ENCODE measurements at regions not wholly inside any gene's neighbourhood (a gene's known extent, or its start where the extent isn't known, plus 50 kb on each side); places are given as distances from the start of the nearest gene placed in this dataset.

DNA sequence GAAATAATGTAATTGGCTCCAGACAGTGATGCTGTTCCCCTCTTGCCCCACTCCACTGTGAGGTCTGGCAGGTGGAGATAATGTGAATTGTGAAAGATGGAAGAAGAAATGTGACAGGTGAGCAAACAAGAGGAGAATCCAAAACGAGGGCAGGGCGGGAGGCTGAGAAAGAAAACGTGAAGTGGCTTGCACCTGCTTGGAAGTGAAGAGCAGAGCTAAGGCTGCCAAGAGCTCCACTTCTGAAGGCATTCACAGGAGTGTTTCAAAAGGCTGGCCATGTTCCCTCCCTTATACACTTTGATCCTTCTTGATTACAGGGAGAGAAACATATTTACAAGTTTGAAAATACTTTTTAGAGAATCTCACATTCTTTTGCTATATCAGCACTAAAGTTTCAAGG is 359.4 kb downstream of the EPHA7 start:
- no peak for TF ChIP-seq EZH2 (IDR thresholded peaks at IDR 0.05; ENCODE audit: borderline replicate concordance, low read depth, low read length, poor library complexity, severe bottlenecking)
- TF ChIP-seq, protein P1, sequence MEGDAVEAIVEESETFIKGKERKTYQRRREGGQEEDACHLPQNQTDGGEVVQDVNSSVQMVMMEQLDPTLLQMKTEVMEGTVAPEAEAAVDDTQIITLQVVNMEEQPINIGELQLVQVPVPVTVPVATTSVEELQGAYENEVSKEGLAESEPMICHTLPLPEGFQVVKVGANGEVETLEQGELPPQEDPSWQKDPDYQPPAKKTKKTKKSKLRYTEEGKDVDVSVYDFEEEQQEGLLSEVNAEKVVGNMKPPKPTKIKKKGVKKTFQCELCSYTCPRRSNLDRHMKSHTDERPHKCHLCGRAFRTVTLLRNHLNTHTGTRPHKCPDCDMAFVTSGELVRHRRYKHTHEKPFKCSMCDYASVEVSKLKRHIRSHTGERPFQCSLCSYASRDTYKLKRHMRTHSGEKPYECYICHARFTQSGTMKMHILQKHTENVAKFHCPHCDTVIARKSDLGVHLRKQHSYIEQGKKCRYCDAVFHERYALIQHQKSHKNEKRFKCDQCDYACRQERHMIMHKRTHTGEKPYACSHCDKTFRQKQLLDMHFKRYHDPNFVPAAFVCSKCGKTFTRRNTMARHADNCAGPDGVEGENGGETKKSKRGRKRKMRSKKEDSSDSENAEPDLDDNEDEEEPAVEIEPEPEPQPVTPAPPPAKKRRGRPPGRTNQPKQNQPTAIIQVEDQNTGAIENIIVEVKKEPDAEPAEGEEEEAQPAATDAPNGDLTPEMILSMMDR (conservative IDR thresholded peaks at IDR 0.05; ENCODE audit: low read depth, low read length): no peak

All from A673 (cell line).